ENCODE measurements at regions not wholly inside any gene's neighbourhood (a gene's known extent, or its start where the extent isn't known, plus 50 kb on each side); places are given as distances from the start of the nearest gene placed in this dataset.

GRCh38 chr1:102631691-102632090, 476.6 kb downstream of the COL11A1 start:
- Mint-ChIP-seq H3K27me3 (ENCODE audit: low read depth, poor library complexity) (no peaks in the 10 kb centered on the region), H3K36me3 (ENCODE audit: low read depth) (no peaks in the 10 kb centered on the region), H3K4me1 (no peaks in the 10 kb centered on the region), H3K4me3 (no peak overlapping the region), H3K27ac (no peak overlapping the region), H3K9me3 (no peaks in the 10 kb centered on the region)
- TF ChIP-seq CTCF (IDR thresholded peaks at IDR 0.05), result no peak
- no peak for DNase-seq

- H3K27ac Mint-ChIP-seq, result no peak overlapping the region
- no peaks in the 10 kb centered on the region for H3K4me1 Mint-ChIP-seq
- H3K36me3 Mint-ChIP-seq (ENCODE audit: low read depth), result no peaks in the 10 kb centered on the region
- TF ChIP-seq CTCF (IDR thresholded peaks at IDR 0.05), result no peak
- H3K27me3 Mint-ChIP-seq (ENCODE audit: low read depth, poor library complexity), result no peaks in the 10 kb centered on the region
- no peak for DNase-seq
- no peak overlapping the region for H3K4me3 Mint-ChIP-seq
- H3K9me3 Mint-ChIP-seq, result no peaks in the 10 kb centered on the region
Measured at GRCh38 chr1:102630041-102630440, 478.3 kb downstream of the COL11A1 start.

GRCh38 chr1:102628109-102628613, 480.2 kb downstream of the COL11A1 start:
- Mint-ChIP-seq H3K36me3 (ENCODE audit: low read depth) (no peaks in the 10 kb centered on the region), H3K9me3 (no peaks in the 10 kb centered on the region), H3K27me3 (ENCODE audit: low read depth, poor library complexity) (no peaks in the 10 kb centered on the region), H3K4me3 (no peak overlapping the region), H3K27ac (no peak overlapping the region), H3K4me1 (no peaks in the 10 kb centered on the region)
- TF ChIP-seq CTCF (IDR thresholded peaks at IDR 0.05), result no peak
- DNase-seq, result no peak

GRCh38 chr1:102627145-102627544, 481.2 kb downstream of the COL11A1 start:
- no peak overlapping the region for H3K4me3 Mint-ChIP-seq
- DNase-seq, result no peak
- no peaks in the 10 kb centered on the region for H3K36me3 Mint-ChIP-seq (ENCODE audit: low read depth)
- H3K27ac Mint-ChIP-seq, result no peak overlapping the region
- TF ChIP-seq CTCF (IDR thresholded peaks at IDR 0.05), result no peak
- no peaks in the 10 kb centered on the region for H3K4me1 Mint-ChIP-seq
- no peaks in the 10 kb centered on the region for H3K27me3 Mint-ChIP-seq (ENCODE audit: low read depth, poor library complexity)
- H3K9me3 Mint-ChIP-seq, result no peaks in the 10 kb centered on the region

GRCh38 chr1:102615896-102616295, 492.4 kb downstream of the COL11A1 start:
- H3K9me3 Mint-ChIP-seq, result peaks cover 20% of the 10 kb centered on the region
- no peak for TF ChIP-seq CTCF (IDR thresholded peaks at IDR 0.05)
- no peaks in the 10 kb centered on the region for H3K36me3 Mint-ChIP-seq (ENCODE audit: low read depth)
- peaks cover 4% of the 10 kb centered on the region for H3K27me3 Mint-ChIP-seq (ENCODE audit: low read depth, poor library complexity)
- no peaks in the 10 kb centered on the region for H3K4me1 Mint-ChIP-seq
- DNase-seq, result no peak
- H3K27ac Mint-ChIP-seq, result no peak overlapping the region
- no peak overlapping the region for H3K4me3 Mint-ChIP-seq

- Mint-ChIP-seq H3K27ac (no peak overlapping the region), H3K36me3 (ENCODE audit: low read depth) (no peaks in the 10 kb centered on the region), H3K4me3 (no peak overlapping the region), H3K4me1 (no peaks in the 10 kb centered on the region), H3K9me3 (no peaks in the 10 kb centered on the region), H3K27me3 (ENCODE audit: low read depth, poor library complexity) (no peaks in the 10 kb centered on the region)
- DNase-seq, result no peak
- no peak for TF ChIP-seq CTCF (IDR thresholded peaks at IDR 0.05)
Measured at GRCh38 chr1:102595106-102595505, 513.2 kb downstream of the COL11A1 start.

Measured in nephron progenitor cell (in vitro differentiated cells).